OCI-LY3 (cell line): ENCODE measurements at regions not wholly inside any gene's neighbourhood (a gene's known extent, or its start where the extent isn't known, plus 50 kb on each side); places are given as distances from the start of the nearest gene placed in this dataset.

Experiments
- CTCF ChIP-seq: fragments of 200-600, 300-600 bp; sonication (generic); IDR thresholded peaks from 2 replicates; pipeline ENCODE4 v1.5.1; 2014; ENCODE audit warnings: antibody characterized with exemption, low read length, low read depth
- EZH2phosphoT487 ChIP-seq: fragments of 200-600 bp; shearing (Covaris generic); IDR thresholded peaks from 2 replicates; pipeline ENCODE4 v1.6.1; 2018; ENCODE audit warnings: antibody characterized with exemption, mixed run types, low read depth

- no peak for TF ChIP-seq CTCF
- no peak for TF ChIP-seq EZH2phosphoT487
These were observed 95.5 kb downstream of the MBL2 start for GRCh38 chr10:52677086-52677485.
